ENCODE measurements at regions not wholly inside any gene's neighbourhood (a gene's known extent, or its start where the extent isn't known, plus 50 kb on each side); places are given as distances from the start of the nearest gene placed in this dataset.

- TF ChIP-seq POLR2AphosphoS5 (IDR thresholded peaks at IDR 0.05; ENCODE audit: low read depth, low read length) (no peak), CTCF (IDR thresholded peaks at IDR 0.05; ENCODE audit: control extremely low read depth in 1 of 3, insufficient read depth in 1 of 3, low read depth in 1 of 3, low read length in 3 of 3) (no peak), EP300 (IDR thresholded peaks at IDR 0.05; ENCODE audit: borderline replicate concordance in 1 of 2, low read depth in 2 of 2, low read length in 2 of 2) (no peak), USF2 (IDR thresholded peaks at IDR 0.05; ENCODE audit: low read length) (no peak)
Observed at GRCh38 chr4:186885289-186885688, 161.6 kb upstream of the FAT1 start.

Data from H1 (cell line).